Ovary (tissue), 3 donors: ENCODE measurements at regions not wholly inside any gene's neighbourhood (a gene's known extent, or its start where the extent isn't known, plus 50 kb on each side); places are given as distances from the start of the nearest gene placed in this dataset.
"Not testable (repeated sequence)": the region's sequence is repeated elsewhere in the genome, so short reads cannot be mapped to it uniquely, and the experiment has no call there.

ENCODE experiments used
- CTCF ChIP-seq, 3 donors: fragments of 450-650 bp in 2 of 3; fragments of 200-600 bp in 1 of 3; IDR thresholded peaks; one replicate each; pipeline versions ENCODE4 v1.5.1 to v1.8.0; 2016 to 2022; ENCODE audit warnings: antibody characterized with exemption in 3 of 3, mild to moderate bottlenecking in 1 of 3
- POLR2A ChIP-seq: fragments of 450-650 bp; IDR thresholded peaks from one replicate; pipeline ENCODE4 v1.6.1; 2017; ENCODE audit warnings: antibody characterized with exemption, mild to moderate bottlenecking, moderate library complexity
- donor health status: DM: no; HTN: no; CAD: no.

- TF ChIP-seq CTCF (IDR thresholded peaks at IDR 0.05); POLR2A: not testable (repeated sequence)
These were observed 184.4 kb upstream of the NR5A2 start for GRCh38 chr1:199843096-199843495.
